ENCODE measurements at regions not wholly inside any gene's neighbourhood (a gene's known extent, or its start where the extent isn't known, plus 50 kb on each side); places are given as distances from the start of the nearest gene placed in this dataset.
"Not testable (repeated sequence)": the region's sequence is repeated elsewhere in the genome, so short reads cannot be mapped to it uniquely, and the experiment has no call there.

DNA sequence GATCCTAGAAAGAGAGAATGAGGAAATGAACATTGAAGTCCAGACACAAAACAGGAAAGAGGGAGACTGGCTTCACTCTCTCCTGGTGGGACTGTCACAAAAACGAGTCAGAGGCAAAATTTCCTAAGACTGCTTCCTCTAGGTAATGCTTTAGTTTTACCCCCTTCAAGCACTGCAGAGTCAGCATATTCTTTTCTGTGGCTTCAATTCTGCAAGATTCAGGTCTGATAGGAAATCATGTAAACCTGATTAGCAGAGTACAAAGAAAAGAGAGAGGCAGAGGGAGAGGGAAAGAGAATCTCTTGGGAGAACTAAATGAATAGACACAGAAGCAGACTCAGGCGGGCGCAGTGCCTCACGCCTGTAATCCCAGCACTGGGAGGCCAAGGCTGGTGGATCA, 145.7 kb upstream of the VKORC1L1 start:
- dilution Hi-C loops (cut with HindIII; ENCODE audit: low sequenced_read_pairs, unreplicated experiment); H2BK15ac ChIP-seq (ENCODE audit: low read depth, low read length); H2BK5ac ChIP-seq (ENCODE audit: low read depth, low read length, poor library complexity, severe bottlenecking); H3K9me1 ChIP-seq (ENCODE audit: insufficient read depth, low read length); H2AK5ac ChIP-seq (ENCODE audit: low read depth, low read length); H3K36me3 ChIP-seq (ENCODE audit: control insufficient read depth, insufficient read depth, low read length); H3K4me2 ChIP-seq (ENCODE audit: low read depth, low read length); H3K9ac ChIP-seq (ENCODE audit: low read depth, low read length); H2AK9ac ChIP-seq (replicated peaks; ENCODE audit: low read depth, low read length, poor library complexity); H3K79me1 ChIP-seq (ENCODE audit: low read depth in 1 of 2, low read length in 2 of 2); ATAC-seq (ENCODE audit: low read depth); H3K27me3 ChIP-seq (ENCODE audit: control insufficient read depth, insufficient read depth, low read length); intact Hi-C loops (cut with micrococcal nuclease); H3K18ac ChIP-seq (ENCODE audit: low read depth, low read length); H4K20me1 ChIP-seq (ENCODE audit: insufficient read depth, low read length); H3K56ac ChIP-seq (ENCODE audit: extremely low read depth, insufficient read depth, low read length); H2BK20ac ChIP-seq (ENCODE audit: low read depth, low read length); H3K27ac ChIP-seq (ENCODE audit: insufficient read depth, low read length); DNase-seq; H3K14ac ChIP-seq (replicated peaks; ENCODE audit: low read depth, low read length); H3K4me1 ChIP-seq (ENCODE audit: control insufficient read depth, insufficient read depth, low read length); H3K23ac ChIP-seq (ENCODE audit: low read depth, low read length); H4K8ac ChIP-seq (ENCODE audit: low read depth in 2 of 2, low read length in 2 of 2); H2AFZ ChIP-seq (replicated peaks; ENCODE audit: low read length, poor library complexity); H2BK120ac ChIP-seq (ENCODE audit: low read depth, low read length); BruUV-seq (replicated peaks); H3K9me3 ChIP-seq (ENCODE audit: control insufficient read depth, insufficient read depth, low read length); POLR2A ChIA-PET (ENCODE audit: unreplicated experiment); H4K5ac ChIP-seq (ENCODE audit: low read depth, low read length); CTCF ChIA-PET; H3K4ac ChIP-seq (ENCODE audit: low read depth, low read length); H3K4me3 ChIP-seq (ENCODE audit: insufficient read depth, low read depth, low read length); H4K91ac ChIP-seq (ENCODE audit: insufficient read depth, low read depth, low read length): not testable (repeated sequence)
- in situ Hi-C loops (cut with MboI; ENCODE audit: low sequenced_read_pairs) = loop anchor here (25.0 kb wide), 1 partner anchor 235 kb away; no protein-coding TSS in a partner anchor
- TF ChIP-seq MAFK (IDR thresholded peaks at IDR 0.05; ENCODE audit: low read depth, low read length) = peak; percentile 64
- WGBS, 2 experiments (ENCODE audit: extremely low coverage in 2 of 2, insufficient read length in 1 of 2) = 100% methylated on average over 1 of the region's 4 CpGs; no CpG with 5 or more reads in 1 of the 2 experiments

Measured in IMR-90 (cell line).